ENCODE measurements at regions not wholly inside any gene's neighbourhood (a gene's known extent, or its start where the extent isn't known, plus 50 kb on each side); places are given as distances from the start of the nearest gene placed in this dataset.
A peak's percentile ranks its signal among the peaks of the same experiment; 100 is the strongest.
"Not testable (repeated sequence)": the region's sequence is repeated elsewhere in the genome, so short reads cannot be mapped to it uniquely, and the experiment has no call there.

DNA sequence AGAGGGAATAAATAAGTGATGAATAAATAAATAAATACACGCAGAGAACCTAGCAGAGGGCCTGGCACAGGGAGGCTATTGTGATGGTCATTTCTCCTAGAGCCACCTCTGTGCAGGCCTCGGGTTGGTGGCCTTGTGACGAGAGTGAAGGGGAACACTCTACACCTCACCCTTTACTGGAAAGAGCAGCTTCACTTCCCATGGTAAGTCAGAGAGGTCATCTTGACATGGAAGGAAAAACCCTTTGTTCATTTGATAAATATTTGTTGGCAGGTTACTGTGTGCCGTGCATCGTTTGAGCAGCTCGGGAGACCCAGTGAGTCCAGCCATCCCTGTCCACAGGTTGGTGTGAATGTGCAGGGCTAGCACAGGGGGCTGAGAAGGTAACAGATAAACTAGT is 70.2 kb upstream of the PODXL start:
- DNase-seq = no peak
- no peaks in the 10 kb centered on the region for H3K4me1 Mint-ChIP-seq (ENCODE audit: low read depth, unreplicated experiment)
- no peak overlapping the region for H3K27ac Mint-ChIP-seq (ENCODE audit: unreplicated experiment)
- H3K36me3 Mint-ChIP-seq (ENCODE audit: unreplicated experiment) = no peaks in the 10 kb centered on the region
- peaks cover 9% of the 10 kb centered on the region for H3K9me3 Mint-ChIP-seq (ENCODE audit: unreplicated experiment)
- no peak overlapping the region for H3K4me3 Mint-ChIP-seq (ENCODE audit: unreplicated experiment)
- TF ChIP-seq, protein P1, sequence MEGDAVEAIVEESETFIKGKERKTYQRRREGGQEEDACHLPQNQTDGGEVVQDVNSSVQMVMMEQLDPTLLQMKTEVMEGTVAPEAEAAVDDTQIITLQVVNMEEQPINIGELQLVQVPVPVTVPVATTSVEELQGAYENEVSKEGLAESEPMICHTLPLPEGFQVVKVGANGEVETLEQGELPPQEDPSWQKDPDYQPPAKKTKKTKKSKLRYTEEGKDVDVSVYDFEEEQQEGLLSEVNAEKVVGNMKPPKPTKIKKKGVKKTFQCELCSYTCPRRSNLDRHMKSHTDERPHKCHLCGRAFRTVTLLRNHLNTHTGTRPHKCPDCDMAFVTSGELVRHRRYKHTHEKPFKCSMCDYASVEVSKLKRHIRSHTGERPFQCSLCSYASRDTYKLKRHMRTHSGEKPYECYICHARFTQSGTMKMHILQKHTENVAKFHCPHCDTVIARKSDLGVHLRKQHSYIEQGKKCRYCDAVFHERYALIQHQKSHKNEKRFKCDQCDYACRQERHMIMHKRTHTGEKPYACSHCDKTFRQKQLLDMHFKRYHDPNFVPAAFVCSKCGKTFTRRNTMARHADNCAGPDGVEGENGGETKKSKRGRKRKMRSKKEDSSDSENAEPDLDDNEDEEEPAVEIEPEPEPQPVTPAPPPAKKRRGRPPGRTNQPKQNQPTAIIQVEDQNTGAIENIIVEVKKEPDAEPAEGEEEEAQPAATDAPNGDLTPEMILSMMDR (IDR thresholded peaks at IDR 0.05; ENCODE audit: partially characterized antibody, unreplicated experiment) = no peak
- H3K27me3 Mint-ChIP-seq (ENCODE audit: unreplicated experiment) = peaks cover 6% of the 10 kb centered on the region

DNA sequence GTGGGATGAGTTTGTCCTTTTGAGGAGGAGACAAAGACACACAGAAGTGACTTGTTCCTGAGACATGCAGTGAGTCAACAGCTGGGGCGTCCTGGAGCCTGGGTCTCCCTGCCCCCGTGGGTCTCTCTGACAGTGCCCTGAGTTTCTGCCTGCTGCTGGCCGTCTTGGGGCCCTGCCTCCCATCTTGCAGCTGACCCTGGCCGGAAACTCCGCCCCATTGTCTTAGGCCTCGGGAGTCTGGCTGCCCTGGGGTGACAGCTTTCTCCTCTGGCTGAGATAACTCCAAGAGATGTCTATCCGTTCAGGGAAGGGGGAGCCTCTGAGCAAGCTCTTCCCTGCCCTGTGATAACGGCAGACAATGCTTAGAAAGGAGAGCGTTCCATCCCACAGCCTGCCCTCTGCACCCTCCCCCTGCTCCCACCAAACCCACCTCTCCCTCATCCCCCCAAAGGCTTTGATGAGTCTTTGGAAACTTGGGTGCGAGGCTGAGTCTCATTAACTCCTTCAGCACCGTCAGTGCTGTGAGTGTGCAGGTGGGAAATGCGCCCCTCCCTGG is 69.5 kb upstream of the PODXL start:
- peaks cover 9% of the 10 kb centered on the region for H3K9me3 Mint-ChIP-seq (ENCODE audit: unreplicated experiment)
- H3K27me3 Mint-ChIP-seq (ENCODE audit: unreplicated experiment) = peaks cover 6% of the 10 kb centered on the region
- no peak overlapping the region for H3K27ac Mint-ChIP-seq (ENCODE audit: unreplicated experiment)
- H3K4me3 Mint-ChIP-seq (ENCODE audit: unreplicated experiment) = no peak overlapping the region
- TF ChIP-seq, protein P1 (IDR thresholded peaks at IDR 0.05; ENCODE audit: partially characterized antibody, unreplicated experiment) = no peak
- H3K4me1 Mint-ChIP-seq (ENCODE audit: low read depth, unreplicated experiment) = no peaks in the 10 kb centered on the region
- no peaks in the 10 kb centered on the region for H3K36me3 Mint-ChIP-seq (ENCODE audit: unreplicated experiment)
- peak; percentile 39 for DNase-seq

DNA sequence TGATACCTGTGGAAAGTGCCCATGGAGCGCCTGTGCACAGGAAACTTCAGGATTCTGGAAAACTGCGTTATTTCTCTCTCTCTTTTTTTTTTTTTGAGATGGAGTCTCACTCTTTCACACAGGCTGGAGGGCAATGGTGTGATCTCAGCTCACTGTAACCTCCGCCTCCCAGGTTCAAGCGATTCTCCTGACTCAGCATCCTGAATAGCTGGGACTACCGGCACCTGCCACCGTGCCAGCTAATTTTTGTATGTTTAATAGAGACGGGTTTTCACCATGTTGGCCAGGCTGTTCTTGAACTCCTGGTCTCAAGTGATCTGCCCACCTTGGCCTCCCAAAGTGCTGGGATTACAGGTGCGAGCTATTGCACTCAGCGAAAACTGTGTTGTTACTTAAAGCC is 68.9 kb upstream of the PODXL start:
- not testable (repeated sequence) for H3K4me3 Mint-ChIP-seq (ENCODE audit: unreplicated experiment); H3K27me3 Mint-ChIP-seq (ENCODE audit: unreplicated experiment); H3K36me3 Mint-ChIP-seq (ENCODE audit: unreplicated experiment); H3K9me3 Mint-ChIP-seq (ENCODE audit: unreplicated experiment); H3K4me1 Mint-ChIP-seq (ENCODE audit: low read depth, unreplicated experiment); H3K27ac Mint-ChIP-seq (ENCODE audit: unreplicated experiment); DNase-seq

DNA sequence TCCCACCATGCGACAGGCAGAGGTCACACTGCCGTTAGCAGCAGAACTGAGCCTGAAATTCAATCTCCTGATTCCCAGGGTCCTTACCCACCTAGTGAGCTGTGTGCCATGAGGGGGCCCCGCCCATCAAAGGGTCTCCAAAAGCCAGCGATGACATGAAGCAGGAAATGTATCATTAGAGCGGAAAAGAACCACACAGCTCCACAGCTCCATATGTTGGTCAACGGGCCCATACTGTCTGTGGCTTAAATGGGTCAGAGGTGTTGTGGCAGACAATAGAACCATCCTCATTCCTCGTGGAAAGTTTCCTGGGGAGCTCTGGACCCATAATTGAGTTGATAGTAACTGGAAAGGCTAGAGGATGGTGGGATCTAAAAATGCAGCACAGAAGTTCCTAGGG is 68.1 kb upstream of the PODXL start:
- Mint-ChIP-seq H3K27me3 (ENCODE audit: unreplicated experiment) (peaks cover 4% of the 10 kb centered on the region), H3K27ac (ENCODE audit: unreplicated experiment) (no peak overlapping the region)

DNA sequence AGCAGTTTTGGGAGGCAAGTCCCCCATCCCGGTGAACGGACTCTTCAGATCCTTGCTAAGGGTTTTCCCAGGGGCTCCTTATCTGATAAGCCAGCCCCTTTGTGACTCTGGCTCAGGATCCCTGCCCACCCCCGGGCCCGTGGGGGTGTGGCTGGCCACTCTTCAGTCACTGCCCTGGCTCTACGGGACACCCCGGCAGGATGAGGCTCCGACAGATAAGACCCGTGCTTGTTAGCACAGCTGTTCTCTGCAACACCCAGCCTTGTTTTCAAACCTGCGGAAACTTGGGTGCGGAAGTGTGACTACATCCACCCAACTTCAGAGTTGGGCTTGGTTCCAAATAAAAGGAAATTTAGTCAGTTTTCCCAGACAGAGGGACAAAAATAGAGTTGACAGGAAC is 66.7 kb upstream of the PODXL start:
- Mint-ChIP-seq H3K36me3 (ENCODE audit: unreplicated experiment) (no peaks in the 10 kb centered on the region), H3K4me3 (ENCODE audit: unreplicated experiment) (no peak overlapping the region), H3K4me1 (ENCODE audit: low read depth, unreplicated experiment) (no peaks in the 10 kb centered on the region), H3K27ac (ENCODE audit: unreplicated experiment) (no peak overlapping the region), H3K27me3 (ENCODE audit: unreplicated experiment) (peaks cover 4% of the 10 kb centered on the region), H3K9me3 (ENCODE audit: unreplicated experiment) (peaks cover 6% of the 10 kb centered on the region)
- TF ChIP-seq, protein P1 (IDR thresholded peaks at IDR 0.05; ENCODE audit: partially characterized antibody, unreplicated experiment) = no peak
- no peak for DNase-seq

More for the DNA sequence above, 68.1 kb upstream of the PODXL start:
- DNase-seq = no peak
- TF ChIP-seq, protein P1 (IDR thresholded peaks at IDR 0.05; ENCODE audit: partially characterized antibody, unreplicated experiment) = no peak
- no peaks in the 10 kb centered on the region for H3K4me1 Mint-ChIP-seq (ENCODE audit: low read depth, unreplicated experiment)
- H3K36me3 Mint-ChIP-seq (ENCODE audit: unreplicated experiment) = no peaks in the 10 kb centered on the region
- H3K4me3 Mint-ChIP-seq (ENCODE audit: unreplicated experiment) = no peak overlapping the region
- H3K9me3 Mint-ChIP-seq (ENCODE audit: unreplicated experiment) = peaks cover 8% of the 10 kb centered on the region
